SK-N-SH treated with all-trans-retinoic acid at 6 μM for 48 hours (cell line): ENCODE measurements at regions not wholly inside any gene's neighbourhood (a gene's known extent, or its start where the extent isn't known, plus 50 kb on each side); places are given as distances from the start of the nearest gene placed in this dataset.

ENCODE experiments used
- ARNTL ChIP-seq: fragments of 450-650 bp; formaldehyde crosslinking; IDR thresholded peaks from 2 replicates; pipeline ENCODE4 v1.5.0; 2020; ENCODE audit warnings: low read depth, mild to moderate bottlenecking, moderate library complexity, borderline replicate concordance
- CREB5 ChIP-seq: fragments of 250-450 bp; sonication (Bioruptor Pico); IDR thresholded peaks from 2 replicates; pipeline ENCODE4 v1.5.1; 2020; ENCODE audit warnings: low read depth, mild to moderate bottlenecking, moderate library complexity
- PATZ1 ChIP-seq: fragments of 250-450 bp; sonication (Bioruptor Pico); IDR thresholded peaks from 2 replicates; pipeline ENCODE4 v1.8.0; 2020; ENCODE audit warnings: mild to moderate bottlenecking, moderate library complexity, borderline replicate concordance
- RARB ChIP-seq: fragments of 250-450 bp; sonication (Bioruptor Pico); IDR thresholded peaks from 2 replicates; pipeline ENCODE4 v1.8.0; 2021; ENCODE audit warnings: mild to moderate bottlenecking, moderate library complexity
- TOX ChIP-seq: fragments of 250-450 bp; sonication (Bioruptor Pico); IDR thresholded peaks from 2 replicates; pipeline ENCODE4 v1.8.0; 2021; ENCODE audit warnings: mild to moderate bottlenecking, moderate library complexity, borderline replicate concordance
- ZFP30 ChIP-seq: fragments of 450-650 bp; formaldehyde crosslinking; IDR thresholded peaks from 2 replicates; pipeline ENCODE4 v1.5.0; 2022; ENCODE audit warnings: mild to moderate bottlenecking, moderate library complexity
- ZNF70 ChIP-seq: fragments of 450-650 bp; formaldehyde crosslinking; IDR thresholded peaks from 2 replicates; pipeline ENCODE4 v1.5.0; 2020; ENCODE audit warnings: mild to moderate bottlenecking, moderate library complexity

- no peak for TF ChIP-seq PATZ1 (CRISPR knock-in tag)
- no peak for TF ChIP-seq ZFP30 (CRISPR knock-in tag)
- TF ChIP-seq CREB5 (CRISPR knock-in tag) = no peak
- TF ChIP-seq TOX (CRISPR knock-in tag) = no peak
- TF ChIP-seq RARB = no peak
- TF ChIP-seq ARNTL = no peak
- TF ChIP-seq ZNF70 = no peak
These were observed 53.6 kb upstream of the AP4E1 start for GRCh38 chr15:50854601-50855490.
